H9 (cell line): ENCODE measurements at regions not wholly inside any gene's neighbourhood (a gene's known extent, or its start where the extent isn't known, plus 50 kb on each side); places are given as distances from the start of the nearest gene placed in this dataset.

ENCODE experiments used
- DNase-seq: peaks from one replicate; pipeline ENCODE4 v3.0.0-alpha.2; 2017
- H2AFZ ChIP-seq: one replicate; pipeline ENCODE4 v1.6.1; 2013; ENCODE audit warnings: mild to moderate bottlenecking, low read length, control low read depth, moderate library complexity
- H2AK5ac ChIP-seq: 2 replicates; pipeline ENCODE4 v1.6.1; 2013; ENCODE audit warnings: low read length, control low read depth, mixed read lengths; ENCODE audit not compliant: insufficient read length
- H2BK120ac ChIP-seq: one replicate; pipeline ENCODE4 v1.6.1; 2013; ENCODE audit warnings: low read depth, mild to moderate bottlenecking, low read length, control low read depth, inconsistent platforms; ENCODE audit not compliant: poor library complexity, severe bottlenecking
- H2BK12ac ChIP-seq: 2 replicates; pipeline ENCODE4 v1.6.1; 2013; ENCODE audit warnings: low read length, control low read depth, mixed read lengths, low read depth; ENCODE audit not compliant: insufficient read length
- H2BK15ac ChIP-seq: 2 replicates; pipeline ENCODE4 v1.6.1; 2013; ENCODE audit warnings: low read depth, low read length, control low read depth
- H2BK20ac ChIP-seq: one replicate; pipeline ENCODE4 v1.6.1; 2013; ENCODE audit warnings: low read depth, mild to moderate bottlenecking, low read length, control low read depth, inconsistent platforms; ENCODE audit not compliant: poor library complexity, severe bottlenecking
- H2BK5ac ChIP-seq: 2 replicates; pipeline ENCODE4 v1.6.1; 2013; ENCODE audit warnings: low read length, control low read depth, mixed read lengths; ENCODE audit not compliant: insufficient read length
- H3K14ac ChIP-seq: 2 replicates; pipeline ENCODE4 v1.6.1; 2013; ENCODE audit warnings: low read length, control low read depth; ENCODE audit not compliant: insufficient read depth
- H3K18ac ChIP-seq: 2 replicates; pipeline ENCODE4 v1.6.1; 2013; ENCODE audit warnings: low read depth, mild to moderate bottlenecking, mixed read lengths, low read length, control low read depth; ENCODE audit not compliant: insufficient read length
- H3K23ac ChIP-seq: 2 replicates; pipeline ENCODE4 v1.6.1; 2013; ENCODE audit warnings: low read length, control low read depth, mixed read lengths, low read depth; ENCODE audit not compliant: insufficient read length
- H3K23me2 ChIP-seq: 2 replicates; pipeline ENCODE4 v1.6.1; 2013; ENCODE audit warnings: low read depth, mild to moderate bottlenecking, mixed read lengths, low read length, control low read depth; ENCODE audit not compliant: insufficient read length, poor library complexity, severe bottlenecking
- H3K27ac ChIP-seq: 2 replicates; pipeline ENCODE4 v1.5.1; 2013; ENCODE audit warnings: low read length, control low read depth, mixed read lengths, low read depth; ENCODE audit not compliant: insufficient read length
- H3K27me3 ChIP-seq: 2 replicates; pipeline ENCODE4 v1.6.1; 2013; ENCODE audit warnings: low read length, control low read depth, inconsistent platforms; ENCODE audit not compliant: insufficient read depth
- H3K4ac ChIP-seq: 2 replicates; pipeline ENCODE4 v1.6.1; 2013; ENCODE audit warnings: low read depth, mild to moderate bottlenecking, control low read depth, inconsistent platforms, low read length, moderate library complexity
- H3K4me1 ChIP-seq: 2 replicates; pipeline ENCODE4 v1.6.1; 2013; ENCODE audit warnings: low read length, control low read depth, inconsistent platforms; ENCODE audit not compliant: insufficient read depth
- H3K4me2 ChIP-seq: 2 replicates; pipeline ENCODE4 v1.6.1; 2013; ENCODE audit warnings: low read length, control low read depth, mixed read lengths; ENCODE audit not compliant: insufficient read length, insufficient read depth
- H3K56ac ChIP-seq: 2 replicates; pipeline ENCODE4 v1.6.1; 2013; ENCODE audit warnings: low read depth, mild to moderate bottlenecking, mixed read lengths, low read length, control low read depth; ENCODE audit not compliant: insufficient read length
- H3K79me1 ChIP-seq: 2 replicates; pipeline ENCODE4 v1.6.1; 2013; ENCODE audit warnings: low read depth, mild to moderate bottlenecking, moderate library complexity, low read length, control low read depth, inconsistent platforms; ENCODE audit not compliant: insufficient read depth, poor library complexity, severe bottlenecking
- H3K79me2 ChIP-seq: 2 replicates; pipeline ENCODE4 v1.6.1; 2013; ENCODE audit warnings: low read length, control low read depth, inconsistent platforms; ENCODE audit not compliant: insufficient read depth
- H3K9ac ChIP-seq: 2 replicates; pipeline ENCODE4 v1.6.1; 2013; ENCODE audit warnings: low read length, control low read depth, mixed read lengths; ENCODE audit not compliant: insufficient read length; ENCODE audit errors: extremely low read depth
- H3K9me3 ChIP-seq: one replicate; pipeline ENCODE4 v1.6.1; 2013; ENCODE audit warnings: low read depth, low read length, inconsistent platforms; ENCODE audit not compliant: control insufficient read depth
- H3T11ph ChIP-seq: one replicate; pipeline ENCODE4 v1.6.1; 2013; ENCODE audit warnings: mild to moderate bottlenecking, low read length, control low read depth, inconsistent platforms
- H4K20me1 ChIP-seq: one replicate; pipeline ENCODE4 v1.6.1; 2013; ENCODE audit not compliant: control insufficient read depth, insufficient read length, insufficient read depth
- H4K5ac ChIP-seq: 2 replicates; pipeline ENCODE4 v1.6.1; 2013; ENCODE audit warnings: low read depth, mild to moderate bottlenecking, mixed read lengths, low read length, control low read depth; ENCODE audit not compliant: insufficient read length
- H4K8ac ChIP-seq: replicated peaks from 2 replicates; pipeline ENCODE4 v1.6.1; 2013; ENCODE audit warnings: low read length, control low read depth, mixed read lengths, low read depth; ENCODE audit not compliant: insufficient read length
- H4K91ac ChIP-seq: 2 replicates; pipeline ENCODE4 v1.6.1; 2013; ENCODE audit warnings: low read depth, mild to moderate bottlenecking, moderate library complexity, mixed read lengths, low read length, control low read depth; ENCODE audit not compliant: insufficient read length
- H3K27ac Mint-ChIP-seq, 3 experiments: 2 replicates in 2 of 3; 3 replicates in 1 of 3; pipeline ENCODE4 v1.8.0; 2020 to 2021; ENCODE audit warnings: mixed read lengths in 3 of 3, mild to moderate bottlenecking in 1 of 3, moderate library complexity in 1 of 3
- H3K27me3 Mint-ChIP-seq: 2 replicates; pipeline ENCODE4 v1.8.0; 2021; ENCODE audit warnings: low read depth, mild to moderate bottlenecking, moderate library complexity, mixed read lengths
- H3K36me3 Mint-ChIP-seq, 3 experiments: 2 replicates in 2 of 3; 3 replicates in 1 of 3; pipeline ENCODE4 v1.8.0; 2020 to 2021; ENCODE audit warnings: low read depth in 3 of 3, mixed read lengths in 3 of 3; ENCODE audit not compliant: insufficient read depth in 1 of 3
- H3K4me1 Mint-ChIP-seq, 2 experiments: 2 replicates each; pipeline ENCODE4 v1.8.0; 2020; ENCODE audit warnings: mixed read lengths in 2 of 2
- H3K4me3 Mint-ChIP-seq, 2 experiments: 2 replicates in 1 of 2; 3 replicates in 1 of 2; pipeline ENCODE4 v1.8.0; 2020 to 2021; ENCODE audit warnings: mild to moderate bottlenecking in 2 of 2, mixed read lengths in 2 of 2, moderate library complexity in 1 of 2
- H3K9me3 Mint-ChIP-seq, 2 experiments: 2 replicates in 1 of 2; 3 replicates in 1 of 2; pipeline ENCODE4 v1.8.0; 2020; ENCODE audit warnings: mild to moderate bottlenecking in 2 of 2, mixed read lengths in 2 of 2, moderate library complexity in 1 of 2
- CTCF ChIP-seq: fragments of 200-600 bp; sonication (generic); conservative IDR thresholded peaks from 3 replicates; pipeline ENCODE4 v1.8.0; 2021; ENCODE audit warnings: antibody characterized with exemption, mild to moderate bottlenecking
- WGBS: extraction: QIAGEN DNeasy Blood & Tissue Kit; methylation state at CpG from one replicate; pipeline ENCODE4 v1.1.7; 2013; ENCODE audit warnings: missing lambda C conversion rate, low lambda C conversion rate, mixed read lengths; ENCODE audit not compliant: insufficient read length; ENCODE audit errors: extremely low coverage; 5-methylcytosine and 5-hydroxymethylcytosine counted together

- Histone ChIP-seq H3T11ph (no peak overlapping the region), H2BK12ac (no peak overlapping the region), H3K4ac (no peak overlapping the region), H2BK20ac (no peak overlapping the region), H3K4me1 (no peaks in the 10 kb centered on the region), H2AK5ac (no peak overlapping the region), H3K79me2 (no peaks in the 10 kb centered on the region), H3K9ac (no peak overlapping the region), H3K56ac (no peak overlapping the region), H3K23me2 (no peaks in the 10 kb centered on the region), H3K18ac (no peak overlapping the region), H3K27me3 (no peaks in the 10 kb centered on the region), H4K20me1 (no peaks in the 10 kb centered on the region), H3K23ac (no peak overlapping the region), H2BK15ac (no peak overlapping the region), H4K5ac (no peak overlapping the region), H3K79me1 (no peaks in the 10 kb centered on the region), H3K4me2 (no peak overlapping the region), H4K91ac (no peak overlapping the region), H3K14ac (no peak overlapping the region), H2BK5ac (no peak overlapping the region), H3K27ac (no peak overlapping the region), H2BK120ac (no peak overlapping the region), H4K8ac (no peak overlapping the region), H3K9me3 (no peaks in the 10 kb centered on the region), H2AFZ (no peak overlapping the region)
- no peak for TF ChIP-seq CTCF
- Mint-ChIP-seq H3K4me1 (peaks cover 9 to 10% of the 10 kb centered on the region in 2 experiments), H3K36me3 (no peaks in the 10 kb centered on the region), H3K27me3 (no peaks in the 10 kb centered on the region), H3K4me3 (no peak overlapping the region), H3K9me3 (no peaks in the 10 kb centered on the region; a peak in 1 of 5 replicates), H3K27ac (no peak overlapping the region)
- WGBS, result no CpG with 5 or more reads among the region's 4 CpGs
- no peak for DNase-seq
Observed at GRCh38 chr16:17607075-17607509, 136.3 kb upstream of the XYLT1 start.
